Adrenal gland (tissue), 5 donors: ENCODE measurements at regions not wholly inside any gene's neighbourhood (a gene's known extent, or its start where the extent isn't known, plus 50 kb on each side); places are given as distances from the start of the nearest gene placed in this dataset.

ENCODE experiments used
- POLR2A ChIP-seq, 2 donors: fragments of 450-650 bp; IDR thresholded peaks; one replicate each; pipeline ENCODE4 v1.6.1; 2017; ENCODE audit warnings: antibody characterized with exemption in 2 of 2, mild to moderate bottlenecking in 2 of 2, moderate library complexity in 1 of 2
- TF ChIP-seq, protein P1 (sequence below), 6 experiments: fragments of 450-650 bp in 4 of 6; fragments of 200-600 bp in 2 of 6; sonication (generic) in 1 of 6; IDR thresholded peaks; 1 replicate in 5 of 6; 2 replicates in 1 of 6; pipeline versions ENCODE4 v1.5.1 to v1.8.0; 2016 to 2021; ENCODE audit warnings: antibody characterized with exemption in 6 of 6, mild to moderate bottlenecking in 2 of 6, moderate library complexity in 1 of 6
- donor health status: DM: no; HTN: no; CAD: no.

GRCh38 chr17:13770702-13771101, 169.0 kb upstream of the HS3ST3A1 start:
- TF ChIP-seq, protein P1, sequence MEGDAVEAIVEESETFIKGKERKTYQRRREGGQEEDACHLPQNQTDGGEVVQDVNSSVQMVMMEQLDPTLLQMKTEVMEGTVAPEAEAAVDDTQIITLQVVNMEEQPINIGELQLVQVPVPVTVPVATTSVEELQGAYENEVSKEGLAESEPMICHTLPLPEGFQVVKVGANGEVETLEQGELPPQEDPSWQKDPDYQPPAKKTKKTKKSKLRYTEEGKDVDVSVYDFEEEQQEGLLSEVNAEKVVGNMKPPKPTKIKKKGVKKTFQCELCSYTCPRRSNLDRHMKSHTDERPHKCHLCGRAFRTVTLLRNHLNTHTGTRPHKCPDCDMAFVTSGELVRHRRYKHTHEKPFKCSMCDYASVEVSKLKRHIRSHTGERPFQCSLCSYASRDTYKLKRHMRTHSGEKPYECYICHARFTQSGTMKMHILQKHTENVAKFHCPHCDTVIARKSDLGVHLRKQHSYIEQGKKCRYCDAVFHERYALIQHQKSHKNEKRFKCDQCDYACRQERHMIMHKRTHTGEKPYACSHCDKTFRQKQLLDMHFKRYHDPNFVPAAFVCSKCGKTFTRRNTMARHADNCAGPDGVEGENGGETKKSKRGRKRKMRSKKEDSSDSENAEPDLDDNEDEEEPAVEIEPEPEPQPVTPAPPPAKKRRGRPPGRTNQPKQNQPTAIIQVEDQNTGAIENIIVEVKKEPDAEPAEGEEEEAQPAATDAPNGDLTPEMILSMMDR (IDR thresholded peaks at IDR 0.05) = no peak
- no peak for TF ChIP-seq POLR2A (IDR thresholded peaks at IDR 0.05)
